Astrocyte of the spinal cord (primary cell): ENCODE measurements at regions not wholly inside any gene's neighbourhood (a gene's known extent, or its start where the extent isn't known, plus 50 kb on each side); places are given as distances from the start of the nearest gene placed in this dataset.

Experiments
- DNase-seq: peaks from one replicate; pipeline ENCODE4 v3.0.0; 2011; ENCODE audit warnings: low read depth, low spot score
- H3K4me3 ChIP-seq: 2 replicates; pipeline ENCODE4 v1.5.1; 2011; ENCODE audit warnings: low read depth, mild to moderate bottlenecking, low read length, moderate library complexity
- in situ Hi-C: cut with HindIII; loops from 2 replicates; pipeline ENCODE4 v1.10.0; 2017; ENCODE audit warnings: low sequenced_read_pairs
- TF ChIP-seq, protein P1 (sequence below): IDR thresholded peaks from 2 replicates; pipeline ENCODE4 v1.5.1; 2012; ENCODE audit warnings: low read depth, mild to moderate bottlenecking, low read length, inconsistent platforms

- H3K4me3 ChIP-seq = no peak overlapping the region
- in situ Hi-C loops = no loop called here
- no peak for DNase-seq
- TF ChIP-seq, protein P1, sequence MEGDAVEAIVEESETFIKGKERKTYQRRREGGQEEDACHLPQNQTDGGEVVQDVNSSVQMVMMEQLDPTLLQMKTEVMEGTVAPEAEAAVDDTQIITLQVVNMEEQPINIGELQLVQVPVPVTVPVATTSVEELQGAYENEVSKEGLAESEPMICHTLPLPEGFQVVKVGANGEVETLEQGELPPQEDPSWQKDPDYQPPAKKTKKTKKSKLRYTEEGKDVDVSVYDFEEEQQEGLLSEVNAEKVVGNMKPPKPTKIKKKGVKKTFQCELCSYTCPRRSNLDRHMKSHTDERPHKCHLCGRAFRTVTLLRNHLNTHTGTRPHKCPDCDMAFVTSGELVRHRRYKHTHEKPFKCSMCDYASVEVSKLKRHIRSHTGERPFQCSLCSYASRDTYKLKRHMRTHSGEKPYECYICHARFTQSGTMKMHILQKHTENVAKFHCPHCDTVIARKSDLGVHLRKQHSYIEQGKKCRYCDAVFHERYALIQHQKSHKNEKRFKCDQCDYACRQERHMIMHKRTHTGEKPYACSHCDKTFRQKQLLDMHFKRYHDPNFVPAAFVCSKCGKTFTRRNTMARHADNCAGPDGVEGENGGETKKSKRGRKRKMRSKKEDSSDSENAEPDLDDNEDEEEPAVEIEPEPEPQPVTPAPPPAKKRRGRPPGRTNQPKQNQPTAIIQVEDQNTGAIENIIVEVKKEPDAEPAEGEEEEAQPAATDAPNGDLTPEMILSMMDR = no peak
These were observed 573.5 kb downstream of the TNS3 start for GRCh38 chr7:47008461-47008860.

DNA sequence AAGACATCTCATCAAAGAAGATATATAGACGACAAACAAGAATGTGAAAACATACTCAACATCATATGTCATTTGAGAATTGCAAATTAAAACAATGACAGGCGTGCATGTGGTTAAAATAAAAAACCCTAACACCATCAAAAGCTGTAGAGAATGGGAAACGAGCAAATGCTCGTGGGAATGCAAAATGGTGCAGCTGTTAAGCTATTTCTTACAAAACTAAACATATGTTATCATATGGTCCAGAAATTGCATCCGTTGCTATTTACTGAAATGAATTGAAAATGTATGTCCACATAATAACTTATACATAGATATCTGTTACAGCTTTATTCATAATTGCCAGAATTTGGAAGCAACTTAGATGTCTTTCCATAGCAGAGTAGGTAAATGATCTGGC, 574.4 kb downstream of the TNS3 start:
- TF ChIP-seq, protein P1 = no peak
- no peak for DNase-seq
- no peak overlapping the region for H3K4me3 ChIP-seq
- in situ Hi-C loops = no loop called here

- TF ChIP-seq, protein P1 = no peak
- no peak for DNase-seq
- H3K4me3 ChIP-seq = no peak overlapping the region
- in situ Hi-C loops = no loop called here
These were observed 581.4 kb downstream of the TNS3 start for GRCh38 chr7:47000561-47000960.

DNA sequence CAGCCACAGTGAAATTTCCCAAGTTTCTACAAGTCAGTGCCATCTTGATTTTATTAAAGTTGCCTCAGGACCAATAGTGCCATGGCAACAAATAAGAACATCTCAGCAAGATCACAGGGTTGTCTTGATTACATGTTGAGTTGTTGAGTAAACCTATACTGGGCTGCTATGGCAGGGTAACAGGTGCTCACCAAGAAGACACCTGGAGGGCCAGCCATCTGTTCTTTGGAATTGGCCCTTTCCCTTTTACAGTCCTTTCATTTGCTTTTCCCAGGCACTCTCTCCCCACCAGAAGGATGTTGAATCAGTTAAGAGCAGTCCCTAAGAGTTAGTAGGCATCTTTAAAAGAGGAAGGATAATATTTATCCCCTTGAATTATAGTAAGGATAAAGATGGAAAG, 582.0 kb downstream of the TNS3 start:
- in situ Hi-C loops = no loop called here
- no peak overlapping the region for H3K4me3 ChIP-seq
- TF ChIP-seq, protein P1 = no peak
- DNase-seq = no peak

DNA sequence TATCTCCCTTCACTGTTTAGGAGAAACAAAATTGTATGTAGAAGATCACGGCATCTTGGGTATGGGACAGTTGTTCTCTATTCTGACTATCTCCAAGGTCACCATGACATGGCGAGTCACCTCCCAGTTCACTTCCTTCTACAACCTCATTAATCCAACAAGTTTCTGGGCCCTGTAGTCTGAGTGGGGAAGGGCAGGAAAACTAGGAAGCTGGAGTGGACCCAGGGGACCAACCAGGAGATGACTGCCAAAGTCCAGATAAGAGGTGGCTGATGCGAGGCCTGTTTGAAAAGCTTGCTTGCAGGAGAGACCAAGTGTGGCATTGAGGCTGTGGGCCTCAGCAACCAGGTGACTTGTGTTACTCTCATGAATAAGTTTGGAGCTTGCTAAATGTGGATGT, 584.9 kb downstream of the TNS3 start:
- in situ Hi-C loops = no loop called here
- no peak overlapping the region for H3K4me3 ChIP-seq
- DNase-seq = no peak
- TF ChIP-seq, protein P1 = no peak

DNA sequence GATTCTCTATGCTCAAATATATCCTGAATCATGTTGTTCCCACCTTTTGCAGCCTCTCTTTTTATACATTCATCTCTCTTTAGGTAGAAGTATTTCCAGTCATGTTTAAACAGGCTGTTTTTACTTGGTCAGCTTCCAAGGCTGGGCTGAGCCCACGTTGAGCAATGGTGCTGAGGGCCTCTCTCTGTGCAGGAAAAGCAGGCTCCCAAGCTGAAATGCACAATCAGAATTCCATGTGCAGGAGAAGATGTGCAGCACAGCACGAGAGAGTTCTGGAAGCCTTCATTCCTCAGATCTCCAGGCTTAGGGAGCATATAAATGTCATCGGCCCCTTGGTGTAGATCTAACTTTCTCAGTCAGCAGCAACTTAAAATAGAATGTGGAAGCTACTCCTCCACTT, 588.5 kb downstream of the TNS3 start:
- no peak for DNase-seq
- in situ Hi-C loops = no loop called here
- TF ChIP-seq, protein P1 = no peak

GRCh38 chr7:46990761-46991160, 591.1 kb downstream of the TNS3 start:
- in situ Hi-C loops = no loop called here
- H3K4me3 ChIP-seq = no peak overlapping the region
- TF ChIP-seq, protein P1 = no peak
- DNase-seq = no peak

More for the DNA sequence above, 588.5 kb downstream of the TNS3 start:
- H3K4me3 ChIP-seq = no peak overlapping the region
